Mesenchymal stem cell (in vitro differentiated cells and primary cell): ENCODE measurements at regions not wholly inside any gene's neighbourhood (a gene's known extent, or its start where the extent isn't known, plus 50 kb on each side); places are given as distances from the start of the nearest gene placed in this dataset.

Source experiments
- DNase-seq: peaks from one replicate; pipeline ENCODE4 v3.0.0-alpha.2; 2013
- H2AFZ ChIP-seq: one replicate; pipeline ENCODE4 v1.6.1; 2013; ENCODE audit warnings: low read depth, mild to moderate bottlenecking, control low read depth, inconsistent platforms, low read length, moderate library complexity
- H2AK5ac ChIP-seq: 2 replicates; pipeline ENCODE4 v1.6.1; 2013; ENCODE audit warnings: low read length, moderate library complexity, mild to moderate bottlenecking, inconsistent platforms; ENCODE audit not compliant: severe bottlenecking
- H2BK120ac ChIP-seq: one replicate; pipeline ENCODE4 v1.6.1; 2013; ENCODE audit warnings: low read depth, mild to moderate bottlenecking, inconsistent platforms, low read length, moderate library complexity
- H2BK12ac ChIP-seq, 2 experiments: one replicate each; pipeline ENCODE4 v1.6.1; 2013; ENCODE audit warnings: inconsistent platforms in 2 of 2, low read length in 2 of 2, mild to moderate bottlenecking in 2 of 2, moderate library complexity in 2 of 2, control low read depth in 1 of 2
- H2BK15ac ChIP-seq: one replicate; pipeline ENCODE4 v1.6.1; 2013; ENCODE audit warnings: mild to moderate bottlenecking, low read depth, inconsistent platforms; ENCODE audit not compliant: poor library complexity, severe bottlenecking
- H2BK5ac ChIP-seq: 2 replicates; pipeline ENCODE4 v1.6.1; 2013; ENCODE audit warnings: low read depth, mild to moderate bottlenecking, low read length, control low read depth, inconsistent platforms; ENCODE audit not compliant: poor library complexity, severe bottlenecking
- H3K14ac ChIP-seq, 2 experiments: one replicate each; pipeline ENCODE4 v1.6.1; 2013; ENCODE audit warnings: inconsistent platforms in 2 of 2, low read length in 2 of 2, control low read depth in 1 of 2, mild to moderate bottlenecking in 1 of 2, moderate library complexity in 1 of 2
- H3K18ac ChIP-seq, 2 experiments: one replicate each; pipeline ENCODE4 v1.6.1; 2013; ENCODE audit warnings: inconsistent platforms in 2 of 2, low read length in 2 of 2, control low read depth in 1 of 2, low read depth in 1 of 2, mild to moderate bottlenecking in 1 of 2
- H3K23ac ChIP-seq, 2 experiments: one replicate each; pipeline ENCODE4 v1.6.1; 2013; ENCODE audit warnings: inconsistent platforms in 2 of 2, low read length in 2 of 2, mild to moderate bottlenecking in 2 of 2, moderate library complexity in 2 of 2, control low read depth in 1 of 2
- H3K27ac ChIP-seq: 2 replicates; pipeline ENCODE4 v1.5.1; 2013; ENCODE audit warnings: mild to moderate bottlenecking, moderate library complexity, low read length, control low read depth, inconsistent platforms; ENCODE audit not compliant: poor library complexity, severe bottlenecking
- H3K27me3 ChIP-seq, 2 experiments: 2 replicates each; pipeline versions ENCODE4 v1.6.1 to v1.7.0; 2013; ENCODE audit warnings: low read length in 2 of 2, mild to moderate bottlenecking in 2 of 2, moderate library complexity in 2 of 2, control low read depth in 1 of 2, inconsistent platforms in 1 of 2; ENCODE audit not compliant: control insufficient read depth in 1 of 2, insufficient read depth in 1 of 2
- H3K36me3 ChIP-seq, 2 experiments: 2 replicates each; pipeline versions ENCODE4 v1.6.1 to v1.7.0; 2013; ENCODE audit warnings: low read length in 2 of 2, control low read depth in 1 of 2, inconsistent platforms in 1 of 2, low read depth in 1 of 2, mild to moderate bottlenecking in 1 of 2; ENCODE audit not compliant: insufficient read depth in 2 of 2, control insufficient read depth in 1 of 2
- H3K4ac ChIP-seq, 2 experiments: one replicate each; pipeline ENCODE4 v1.6.1; 2013; ENCODE audit warnings: inconsistent platforms in 2 of 2, low read length in 2 of 2, mild to moderate bottlenecking in 2 of 2, moderate library complexity in 2 of 2, control low read depth in 1 of 2, low read depth in 1 of 2
- H3K4me1 ChIP-seq: 2 replicates; pipeline ENCODE4 v1.6.1; 2013; ENCODE audit warnings: low read depth, low read length, control low read depth; ENCODE audit not compliant: control insufficient read depth, insufficient read depth
- H3K4me2 ChIP-seq: 2 replicates; pipeline ENCODE4 v1.6.1; 2013; ENCODE audit warnings: low read length, mild to moderate bottlenecking, inconsistent platforms; ENCODE audit not compliant: poor library complexity, severe bottlenecking
- H3K4me3 ChIP-seq, 2 experiments: 2 replicates each; pipeline versions ENCODE4 v1.5.1 to v1.7.0; 2013; ENCODE audit warnings: low read length in 2 of 2, mild to moderate bottlenecking in 2 of 2, control low read depth in 1 of 2, low read depth in 1 of 2; ENCODE audit not compliant: insufficient read depth in 1 of 2
- H3K79me1 ChIP-seq: replicated peaks from 2 replicates; pipeline ENCODE4 v1.6.1; 2013; ENCODE audit warnings: mild to moderate bottlenecking, control low read depth, low read length, inconsistent platforms; ENCODE audit not compliant: poor library complexity, severe bottlenecking
- H3K9ac ChIP-seq: 2 replicates; pipeline ENCODE4 v1.7.0; 2013; ENCODE audit warnings: mild to moderate bottlenecking, low read length, moderate library complexity
- H3K9me3 ChIP-seq: 2 replicates; pipeline ENCODE4 v1.7.0; 2013; ENCODE audit warnings: mild to moderate bottlenecking, low read length; ENCODE audit not compliant: control insufficient read depth
- H4K8ac ChIP-seq: one replicate; pipeline ENCODE4 v1.6.1; 2013; ENCODE audit warnings: inconsistent platforms, mild to moderate bottlenecking, low read length, moderate library complexity
- H4K91ac ChIP-seq: one replicate; pipeline ENCODE4 v1.6.1; 2013; ENCODE audit warnings: mild to moderate bottlenecking, low read length, inconsistent platforms
- WGBS: methylation state at CpG from one replicate; pipeline ENCODE4 v1.1.7; 2013; ENCODE audit warnings: mixed read lengths; 5-methylcytosine and 5-hydroxymethylcytosine counted together

- Histone ChIP-seq H3K9ac (no peak overlapping the region), H3K79me1 (no peaks in the 10 kb centered on the region), H3K4me3 (no peak overlapping the region), H2BK12ac (no peak overlapping the region), H2BK120ac (no peak overlapping the region), H3K4ac (no peak overlapping the region), H3K23ac (no peak overlapping the region), H3K18ac (no peak overlapping the region), H3K27ac (no peak overlapping the region), H3K36me3 (no peaks in the 10 kb centered on the region), H4K91ac (no peak overlapping the region), H4K8ac (no peak overlapping the region), H3K4me1 (no peaks in the 10 kb centered on the region), H3K9me3 (peaks cover 27% of the 10 kb centered on the region), H3K14ac (no peak overlapping the region), H2AFZ (no peak overlapping the region), H2BK15ac (no peak overlapping the region), H2BK5ac (no peak overlapping the region), H2AK5ac (no peak overlapping the region), H3K4me2 (no peak overlapping the region), H3K27me3 (no peaks in the 10 kb centered on the region)
- no CpG with 5 or more reads among the region's 1 CpG for WGBS
- no peak for DNase-seq
These were observed 298.3 kb downstream of the IRX1 start for GRCh38 chr5:3893975-3894374.

GRCh38 chr5:3896098-3896497, 300.5 kb downstream of the IRX1 start:
- no peak overlapping the region for H3K14ac ChIP-seq
- no peaks in the 10 kb centered on the region for H3K27me3 ChIP-seq
- no peaks in the 10 kb centered on the region for H3K4me1 ChIP-seq
- no peak overlapping the region for H3K4me2 ChIP-seq
- H2AFZ ChIP-seq = no peak overlapping the region
- H3K9me3 ChIP-seq = peaks cover 27% of the 10 kb centered on the region
- no peak overlapping the region for H4K8ac ChIP-seq
- no peak overlapping the region for H3K4ac ChIP-seq
- no peak overlapping the region for H3K23ac ChIP-seq
- no peak overlapping the region for H2BK120ac ChIP-seq
- no peak overlapping the region for H3K9ac ChIP-seq
- H2BK12ac ChIP-seq = no peak overlapping the region
- H3K4me3 ChIP-seq = no peak overlapping the region
- H4K91ac ChIP-seq = no peak overlapping the region
- 79% methylated on average over 4 of the region's 5 CpGs for WGBS
- H3K36me3 ChIP-seq = no peaks in the 10 kb centered on the region
- H3K79me1 ChIP-seq = no peaks in the 10 kb centered on the region
- H2AK5ac ChIP-seq = no peak overlapping the region
- H3K18ac ChIP-seq = no peak overlapping the region
- H2BK5ac ChIP-seq = no peak overlapping the region
- DNase-seq = no peak
- H3K27ac ChIP-seq = no peak overlapping the region
- no peak overlapping the region for H2BK15ac ChIP-seq

- H3K4me2 ChIP-seq = no peak overlapping the region
- no peak overlapping the region for H2BK120ac ChIP-seq
- H3K4me3 ChIP-seq = no peak overlapping the region
- no peak overlapping the region for H2BK5ac ChIP-seq
- H4K91ac ChIP-seq = no peak overlapping the region
- no peaks in the 10 kb centered on the region for H3K4me1 ChIP-seq
- no peaks in the 10 kb centered on the region for H3K79me1 ChIP-seq
- no peak overlapping the region for H3K23ac ChIP-seq
- no peak overlapping the region for H2BK15ac ChIP-seq
- no peak overlapping the region for H2BK12ac ChIP-seq
- H4K8ac ChIP-seq = no peak overlapping the region
- no peak overlapping the region for H3K4ac ChIP-seq
- DNase-seq = no peak
- H3K27me3 ChIP-seq = no peaks in the 10 kb centered on the region
- H2AK5ac ChIP-seq = no peak overlapping the region
- H3K9ac ChIP-seq = no peak overlapping the region
- no peak overlapping the region for H3K27ac ChIP-seq
- peaks cover 34% of the 10 kb centered on the region for H3K9me3 ChIP-seq
- H2AFZ ChIP-seq = no peak overlapping the region
- H3K18ac ChIP-seq = no peak overlapping the region
- no peaks in the 10 kb centered on the region for H3K36me3 ChIP-seq
- 63% methylated on average over 5 of the region's 5 CpGs for WGBS
- no peak overlapping the region for H3K14ac ChIP-seq
These were observed 303.5 kb downstream of the IRX1 start for GRCh38 chr5:3899093-3899492.

- no peak overlapping the region for H4K8ac ChIP-seq
- 77% methylated on average over 6 of the region's 8 CpGs for WGBS
- no peak for DNase-seq
- no peak overlapping the region for H3K9ac ChIP-seq
- H2AK5ac ChIP-seq = no peak overlapping the region
- no peaks in the 10 kb centered on the region for H3K79me1 ChIP-seq
- H2BK5ac ChIP-seq = no peak overlapping the region
- no peak overlapping the region for H3K23ac ChIP-seq
- no peak overlapping the region for H3K4me2 ChIP-seq
- no peak overlapping the region for H2BK120ac ChIP-seq
- no peak overlapping the region for H2AFZ ChIP-seq
- peaks cover 24% of the 10 kb centered on the region for H3K9me3 ChIP-seq
- no peak overlapping the region for H2BK12ac ChIP-seq
- H3K27ac ChIP-seq = no peak overlapping the region
- H4K91ac ChIP-seq = no peak overlapping the region
- H3K14ac ChIP-seq = no peak overlapping the region
- H2BK15ac ChIP-seq = no peak overlapping the region
- H3K4ac ChIP-seq = no peak overlapping the region
- H3K36me3 ChIP-seq = no peaks in the 10 kb centered on the region
- H3K4me1 ChIP-seq = no peaks in the 10 kb centered on the region
- no peak overlapping the region for H3K18ac ChIP-seq
- H3K4me3 ChIP-seq = no peak overlapping the region
- H3K27me3 ChIP-seq = no peaks in the 10 kb centered on the region
These were observed 309.0 kb downstream of the IRX1 start for GRCh38 chr5:3904584-3904983.
